Central memory CD8-positive, alpha-beta T cell (primary cell): ENCODE measurements at regions not wholly inside any gene's neighbourhood (a gene's known extent, or its start where the extent isn't known, plus 50 kb on each side); places are given as distances from the start of the nearest gene placed in this dataset.
"Not testable (repeated sequence)": the region's sequence is repeated elsewhere in the genome, so short reads cannot be mapped to it uniquely, and the experiment has no call there.

Experiments used
- ATAC-seq: fragments of 150-1000 bp; cut with Tn5 transposase; replicated peaks from 2 replicates; pipeline ENCODE4 v1.10.0; 2022; ENCODE audit warnings: mild to moderate bottlenecking, moderate FRiP score, moderate number of reproducible peaks; ENCODE audit not compliant: poor library complexity, severe bottlenecking; ENCODE audit errors: extremely low read depth
- DNase-seq, 2 donors: peaks; one replicate each; pipeline ENCODE4 v3.0.0; 2021; ENCODE audit warnings: low spot score in 2 of 2
- H3K27ac Mint-ChIP-seq: one replicate; pipeline ENCODE4 v1.8.0; 2022; ENCODE audit warnings: low read depth, mild to moderate bottlenecking, moderate library complexity, mixed read lengths
- H3K27me3 Mint-ChIP-seq: one replicate; pipeline ENCODE4 v1.8.0; 2022; ENCODE audit warnings: mixed read lengths
- H3K36me3 Mint-ChIP-seq: one replicate; pipeline ENCODE4 v1.8.0; 2022; ENCODE audit warnings: mild to moderate bottlenecking, moderate library complexity, mixed read lengths; ENCODE audit not compliant: insufficient read depth
- H3K4me1 Mint-ChIP-seq: one replicate; pipeline ENCODE4 v1.8.0; 2022; ENCODE audit warnings: mixed read lengths
- H3K4me3 Mint-ChIP-seq: one replicate; pipeline ENCODE4 v1.8.0; 2022; ENCODE audit warnings: mild to moderate bottlenecking, moderate library complexity, mixed read lengths
- H3K9me3 Mint-ChIP-seq: one replicate; pipeline ENCODE4 v1.8.0; 2022; ENCODE audit warnings: mixed read lengths

DNA sequence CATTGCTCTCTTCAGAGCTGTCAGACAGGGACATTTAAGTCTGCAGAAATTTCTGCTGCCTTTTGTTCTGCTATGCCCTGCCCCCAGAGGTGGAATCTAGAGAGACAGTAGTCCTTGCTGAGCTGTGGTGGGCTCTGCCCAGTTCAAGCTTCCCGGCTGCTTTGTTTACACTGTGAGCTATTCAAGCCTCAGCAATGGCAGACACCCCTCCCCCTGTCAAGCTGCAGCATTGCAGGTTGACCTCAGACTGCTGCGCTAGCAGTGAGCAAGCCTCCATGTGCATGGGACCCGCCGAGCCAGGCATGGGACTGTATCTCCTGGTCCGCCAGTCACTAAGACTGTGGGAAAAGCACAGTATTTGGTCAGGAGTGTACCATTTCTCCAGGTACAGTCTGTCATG is 53.6 kb upstream of the MAPK10 start:
- not testable (repeated sequence) for DNase-seq, ATAC-seq, H3K4me1 Mint-ChIP-seq, H3K36me3 Mint-ChIP-seq, H3K27ac Mint-ChIP-seq, H3K4me3 Mint-ChIP-seq
- peaks cover 30% of the 10 kb centered on the region for H3K9me3 Mint-ChIP-seq
- H3K27me3 Mint-ChIP-seq = peaks cover 18% of the 10 kb centered on the region

DNA sequence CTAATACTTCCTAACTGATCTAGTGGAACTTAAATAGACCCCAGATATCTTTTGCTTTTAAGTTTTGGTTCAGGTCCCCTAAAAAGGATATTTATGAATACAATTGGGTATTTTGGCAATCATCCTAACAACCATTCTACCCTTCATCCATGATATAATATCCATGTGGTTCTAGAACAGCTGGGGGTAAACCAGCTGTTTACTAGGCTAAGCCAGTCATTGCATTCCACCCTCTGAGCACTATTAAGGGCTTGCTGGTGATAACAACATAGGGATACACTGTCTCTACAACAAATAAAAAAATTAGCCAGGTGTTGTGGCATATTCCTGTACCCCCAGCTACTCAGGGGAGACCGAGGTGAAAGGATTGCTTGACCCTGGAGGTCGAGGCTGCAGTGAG is 54.8 kb upstream of the MAPK10 start:
- no peak for ATAC-seq

GRCh38 chr4:86416081-86416480 is 56.2 kb upstream of the MAPK10 start:
- Mint-ChIP-seq H3K4me3 (no peak overlapping the region), H3K27me3 (peaks cover 18% of the 10 kb centered on the region), H3K4me1 (no peaks in the 10 kb centered on the region), H3K9me3 (peaks cover 24% of the 10 kb centered on the region), H3K27ac (no peak overlapping the region), H3K36me3 (no peaks in the 10 kb centered on the region)
- DNase-seq = no peak
- no peak for ATAC-seq

More for the DNA sequence above, 54.8 kb upstream of the MAPK10 start:
- Mint-ChIP-seq H3K36me3 (no peaks in the 10 kb centered on the region), H3K4me3 (no peak overlapping the region), H3K4me1 (no peaks in the 10 kb centered on the region), H3K9me3 (peaks cover 30% of the 10 kb centered on the region), H3K27me3 (peaks cover 18% of the 10 kb centered on the region), H3K27ac (no peak overlapping the region)
- no peak for DNase-seq

DNA sequence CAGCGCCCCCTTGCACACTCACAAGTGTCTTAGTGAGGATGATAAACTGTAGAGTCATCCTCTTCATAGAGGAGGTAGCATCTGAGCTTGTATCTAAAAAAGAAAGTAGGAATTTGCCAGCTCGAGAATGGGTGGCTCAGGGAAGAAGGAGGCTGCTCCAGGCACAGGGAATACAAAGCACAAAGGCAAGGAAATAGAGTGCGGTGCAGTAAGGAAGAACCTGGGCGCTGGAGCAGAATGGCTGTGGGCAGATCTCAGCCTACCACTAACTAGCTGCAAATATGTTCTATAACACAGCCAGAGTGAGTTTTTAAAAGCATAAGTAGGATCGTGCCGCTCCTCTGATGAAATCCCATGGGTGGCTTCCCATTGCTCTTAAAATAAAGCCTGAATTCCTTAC is 61.6 kb upstream of the MAPK10 start:
- DNase-seq = no peak
- ATAC-seq = no peak
- H3K9me3 Mint-ChIP-seq = no peaks in the 10 kb centered on the region
- H3K4me3 Mint-ChIP-seq = no peak overlapping the region
- no peak overlapping the region for H3K27ac Mint-ChIP-seq
- H3K27me3 Mint-ChIP-seq = no peaks in the 10 kb centered on the region
- no peaks in the 10 kb centered on the region for H3K4me1 Mint-ChIP-seq
- peaks cover 2% of the 10 kb centered on the region for H3K36me3 Mint-ChIP-seq

- H3K27ac Mint-ChIP-seq = no peak overlapping the region
- DNase-seq (no peak), ATAC-seq (no peak)
- no peaks in the 10 kb centered on the region for H3K4me1 Mint-ChIP-seq
- H3K27me3 Mint-ChIP-seq = no peaks in the 10 kb centered on the region
- peaks cover 9% of the 10 kb centered on the region for H3K9me3 Mint-ChIP-seq
- no peaks in the 10 kb centered on the region for H3K36me3 Mint-ChIP-seq
- H3K4me3 Mint-ChIP-seq = no peak overlapping the region
Observed at GRCh38 chr4:86431543-86432116, 71.8 kb upstream of the MAPK10 start.

DNA sequence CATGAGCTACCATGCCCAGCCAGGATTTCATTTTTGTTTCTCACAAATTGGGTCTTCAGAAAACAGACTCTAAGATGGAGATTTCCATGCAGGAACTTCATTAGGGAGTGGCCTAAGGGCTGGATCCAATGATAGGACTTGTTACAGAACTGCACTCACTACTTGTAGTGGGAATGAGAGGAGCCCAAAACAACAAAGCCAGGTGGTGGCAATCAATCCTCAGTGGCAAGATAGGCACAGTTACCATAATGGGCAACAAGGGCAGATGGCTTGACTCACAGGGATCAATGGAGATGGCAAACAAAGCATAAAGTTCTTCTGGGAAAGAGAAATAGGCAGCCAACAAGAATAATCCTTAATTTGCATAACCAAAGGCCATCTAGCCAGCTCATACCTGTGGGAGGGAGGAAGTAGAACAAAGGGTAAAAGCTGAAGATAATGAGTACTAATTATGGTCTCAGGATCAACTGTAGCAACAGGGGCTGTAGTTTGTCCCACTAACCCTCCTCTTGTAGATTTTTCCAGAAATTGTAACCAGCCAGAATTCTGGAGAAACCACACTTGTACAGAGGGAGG is 72.8 kb upstream of the MAPK10 start:
- no peak overlapping the region for H3K4me3 Mint-ChIP-seq
- H3K27me3 Mint-ChIP-seq = no peaks in the 10 kb centered on the region
- H3K36me3 Mint-ChIP-seq = no peaks in the 10 kb centered on the region
- no peak overlapping the region for H3K27ac Mint-ChIP-seq
- H3K9me3 Mint-ChIP-seq = peaks cover 9% of the 10 kb centered on the region
- no peak for ATAC-seq
- no peak for DNase-seq
- no peaks in the 10 kb centered on the region for H3K4me1 Mint-ChIP-seq

DNA sequence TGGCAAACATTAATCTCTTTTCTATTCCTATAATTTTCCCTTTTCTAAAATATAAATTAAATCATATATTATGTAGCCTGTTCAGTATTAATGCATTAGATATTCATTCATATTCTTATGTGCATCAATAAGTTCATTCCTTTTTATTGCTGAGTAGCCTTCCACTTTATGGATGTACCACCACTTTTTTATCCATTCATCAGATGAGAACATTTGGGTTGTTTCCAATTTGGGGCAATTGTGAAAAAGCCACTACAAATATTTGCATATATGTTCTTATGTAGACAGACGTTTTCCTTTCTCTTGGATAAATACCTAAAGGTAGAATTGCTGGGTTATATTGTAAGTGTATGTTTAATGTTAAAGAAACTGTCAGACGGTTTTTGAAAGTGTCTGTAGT is 79.4 kb upstream of the MAPK10 start:
- DNase-seq (no peak), ATAC-seq (no peak)
- no peak overlapping the region for H3K27ac Mint-ChIP-seq
- H3K36me3 Mint-ChIP-seq = no peaks in the 10 kb centered on the region
- no peak overlapping the region for H3K4me3 Mint-ChIP-seq
- peaks cover 6% of the 10 kb centered on the region for H3K9me3 Mint-ChIP-seq
- no peaks in the 10 kb centered on the region for H3K4me1 Mint-ChIP-seq
- no peaks in the 10 kb centered on the region for H3K27me3 Mint-ChIP-seq

DNA sequence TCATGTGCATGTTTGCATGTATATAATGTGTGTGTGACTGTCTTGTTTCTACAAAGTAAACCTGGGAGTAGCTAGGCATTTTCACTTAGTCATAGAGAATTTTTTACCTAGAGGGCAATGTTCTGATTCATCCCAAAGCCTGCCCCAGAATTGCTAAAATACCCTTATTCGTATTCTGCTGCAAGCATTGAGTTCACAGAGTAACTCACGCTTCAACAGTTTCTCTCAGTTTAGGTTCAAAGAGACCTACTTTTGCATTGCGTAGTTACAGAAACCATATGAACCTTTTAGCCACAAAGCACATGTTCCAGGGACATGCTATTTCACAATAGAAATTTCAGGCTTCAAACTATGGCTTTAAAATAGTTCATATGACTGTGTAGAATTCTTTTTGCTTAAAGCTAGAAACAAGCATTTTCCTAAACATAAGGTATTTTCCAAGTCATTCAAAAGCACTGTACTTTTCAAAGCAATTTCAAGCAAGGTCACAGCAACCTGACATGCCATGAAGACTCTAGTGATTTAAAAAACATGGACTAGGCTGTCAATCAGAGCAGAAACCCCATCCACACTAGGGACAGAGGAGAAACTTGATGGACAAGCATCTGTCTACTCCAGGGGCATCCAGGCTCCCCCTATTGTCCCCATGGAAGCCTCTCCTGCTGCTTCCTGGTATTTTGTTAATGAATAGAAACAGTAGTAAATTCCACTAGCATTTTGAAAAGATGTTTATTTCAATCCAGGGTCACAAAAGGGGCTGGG is 81.5 kb upstream of the MAPK10 start:
- Mint-ChIP-seq H3K9me3 (peaks cover 6% of the 10 kb centered on the region), H3K4me3 (no peak overlapping the region), H3K36me3 (no peaks in the 10 kb centered on the region), H3K27ac (no peak overlapping the region), H3K27me3 (no peaks in the 10 kb centered on the region), H3K4me1 (no peaks in the 10 kb centered on the region)
- no peak for DNase-seq
- no peak for ATAC-seq

DNA sequence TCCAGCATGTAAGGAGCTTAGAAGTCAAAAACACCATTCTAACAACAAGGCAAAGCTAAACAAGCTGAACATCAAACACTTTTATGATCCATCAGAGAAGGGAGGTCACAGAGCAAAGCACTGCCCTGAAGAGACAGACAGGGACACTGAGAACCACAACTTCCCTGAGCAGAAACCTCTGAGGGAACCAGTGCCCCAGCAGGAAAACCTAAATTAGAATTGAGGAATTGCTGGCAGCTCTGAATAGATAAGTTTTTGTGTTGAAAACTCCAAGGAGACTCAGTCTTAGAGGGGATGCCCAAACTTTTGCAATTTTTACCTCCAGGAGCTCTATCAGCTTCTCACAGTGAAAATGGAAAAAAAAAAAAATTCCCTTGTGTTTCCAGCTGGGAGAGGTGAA is 83.0 kb upstream of the MAPK10 start:
- DNase-seq (no peak), ATAC-seq (no peak)
- peaks cover 6% of the 10 kb centered on the region for H3K9me3 Mint-ChIP-seq
- H3K27me3 Mint-ChIP-seq = no peaks in the 10 kb centered on the region
- H3K36me3 Mint-ChIP-seq = no peaks in the 10 kb centered on the region
- no peak overlapping the region for H3K27ac Mint-ChIP-seq
- no peak overlapping the region for H3K4me3 Mint-ChIP-seq
- H3K4me1 Mint-ChIP-seq = no peaks in the 10 kb centered on the region

DNA sequence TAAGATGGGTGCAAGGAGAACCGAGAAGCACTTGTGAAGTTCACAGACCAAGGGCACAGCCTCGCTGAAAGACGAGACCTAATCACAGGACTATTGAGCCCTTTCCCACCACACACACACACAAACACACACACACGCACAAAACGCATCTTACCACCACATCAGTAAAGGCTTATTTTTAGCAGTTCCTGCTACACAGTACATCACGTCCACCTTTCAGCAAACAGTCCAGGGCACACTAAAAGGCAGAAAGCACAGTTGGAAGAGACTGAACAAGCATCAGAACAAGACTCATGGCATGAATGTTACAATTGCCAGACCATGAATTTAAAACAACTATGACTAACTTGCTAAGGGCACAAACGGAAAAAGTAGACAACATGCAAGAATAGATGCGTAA is 83.6 kb upstream of the MAPK10 start:
- DNase-seq = no peak
- Mint-ChIP-seq H3K4me3 (no peak overlapping the region), H3K9me3 (peaks cover 6% of the 10 kb centered on the region), H3K27ac (no peak overlapping the region), H3K36me3 (no peaks in the 10 kb centered on the region), H3K27me3 (no peaks in the 10 kb centered on the region), H3K4me1 (no peaks in the 10 kb centered on the region)
- ATAC-seq = no peak

DNA sequence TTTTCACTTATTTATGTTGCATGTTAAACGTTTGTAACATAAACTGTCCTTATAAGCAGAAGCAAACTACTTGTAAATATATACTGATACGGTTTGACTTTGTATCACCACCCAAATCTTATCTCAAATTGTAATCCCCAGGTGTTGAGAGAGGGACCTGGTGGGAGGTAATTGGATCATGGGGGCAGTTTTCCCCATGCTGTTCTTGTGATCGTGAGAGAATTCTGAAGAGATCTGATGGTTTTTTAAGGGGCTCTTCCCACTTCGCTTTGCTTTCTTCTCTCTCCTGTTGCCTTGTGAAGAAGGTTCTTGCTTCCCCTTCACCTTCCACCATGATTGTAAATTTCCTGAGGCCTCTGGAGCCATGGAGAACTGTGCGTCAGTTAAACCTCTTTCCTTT is 87.1 kb upstream of the MAPK10 start:
- no peaks in the 10 kb centered on the region for H3K27me3 Mint-ChIP-seq
- no peak overlapping the region for H3K4me3 Mint-ChIP-seq
- H3K9me3 Mint-ChIP-seq = peaks cover 6% of the 10 kb centered on the region
- H3K27ac Mint-ChIP-seq = no peak overlapping the region
- DNase-seq (no peak), ATAC-seq (no peak)
- no peaks in the 10 kb centered on the region for H3K36me3 Mint-ChIP-seq
- H3K4me1 Mint-ChIP-seq = no peaks in the 10 kb centered on the region

GRCh38 chr4:86448871-86449270 is 89.0 kb upstream of the MAPK10 start:
- ATAC-seq (no peak), DNase-seq (no peak)
- Mint-ChIP-seq H3K27ac (no peak overlapping the region), H3K9me3 (peaks cover under 1% of the 10 kb centered on the region), H3K4me1 (no peaks in the 10 kb centered on the region), H3K36me3 (no peaks in the 10 kb centered on the region), H3K27me3 (peaks cover 2% of the 10 kb centered on the region), H3K4me3 (no peak overlapping the region)
